HG03066 (cell line): ENCODE measurements at regions not wholly inside any gene's neighbourhood (a gene's known extent, or its start where the extent isn't known, plus 50 kb on each side); places are given as distances from the start of the nearest gene placed in this dataset.
"Not testable (repeated sequence)": the region's sequence is repeated elsewhere in the genome, so short reads cannot be mapped to it uniquely, and the experiment has no call there.

Experiments
- ATAC-seq: cut with Tn5 transposase; IDR thresholded peaks from one replicate; pipeline ENCODE4 v1.9.1; 2021; ENCODE audit warnings: low read depth; ENCODE audit not compliant: unreplicated experiment

DNA sequence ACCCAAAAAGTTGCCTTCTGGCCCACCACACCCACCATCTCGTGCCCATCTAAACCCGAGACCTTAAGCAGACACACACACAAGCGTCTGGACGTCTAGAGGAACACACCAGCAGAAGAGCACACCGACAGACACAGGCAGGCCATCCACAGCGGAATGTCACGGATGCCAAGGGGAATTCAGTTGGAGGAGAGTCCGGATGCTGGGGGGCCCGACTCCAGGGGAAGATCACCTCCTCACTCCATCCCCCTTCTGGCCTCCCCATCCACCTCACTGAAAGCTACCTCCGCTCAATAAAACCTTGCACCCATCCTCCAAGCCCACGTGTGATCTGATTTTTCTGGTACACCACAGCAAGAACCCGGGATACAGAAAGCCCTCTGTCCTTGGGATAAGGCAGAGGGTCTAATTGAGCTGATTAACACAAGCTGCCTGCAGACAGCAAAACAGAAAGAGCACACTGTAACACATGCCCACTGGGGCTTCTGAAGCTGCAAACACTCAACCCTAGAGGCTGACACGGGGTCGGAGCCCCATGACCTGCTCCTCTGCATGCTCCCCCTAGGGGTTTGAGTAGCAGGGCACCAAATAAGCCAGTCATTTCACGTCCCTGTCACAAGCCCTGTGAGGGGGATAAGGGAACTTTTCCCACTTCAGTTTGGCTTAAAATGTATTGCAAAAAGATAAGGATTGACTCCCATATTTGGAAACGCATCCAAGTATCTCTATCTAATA, 339.6 kb upstream of the PCDH10 start:
- no peak for ATAC-seq

- not testable (repeated sequence) for ATAC-seq
These were observed 336.0 kb upstream of the PCDH10 start for GRCh38 chr4:132813061-132813460.

- no peak for ATAC-seq
These were observed 331.0 kb upstream of the PCDH10 start for GRCh38 chr4:132818091-132818490.

DNA sequence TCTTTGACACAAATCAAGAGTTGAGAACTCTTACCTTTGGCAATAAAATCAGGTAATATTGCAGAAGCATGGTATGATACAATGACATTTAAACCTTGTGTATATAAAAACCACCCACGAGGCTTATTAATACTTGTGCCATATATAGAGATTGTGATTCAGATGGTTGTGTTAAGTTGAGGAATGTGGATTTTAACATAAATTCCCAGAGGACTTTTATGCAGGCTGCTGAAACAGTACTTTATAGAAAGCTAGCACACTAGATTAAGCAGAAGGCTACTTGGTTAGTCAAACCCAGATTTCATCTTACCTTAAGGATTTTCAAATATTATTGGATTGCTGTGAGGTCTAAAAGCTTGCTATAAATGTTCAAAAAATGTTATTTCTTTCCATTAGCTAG, 325.7 kb upstream of the PCDH10 start:
- ATAC-seq = no peak

DNA sequence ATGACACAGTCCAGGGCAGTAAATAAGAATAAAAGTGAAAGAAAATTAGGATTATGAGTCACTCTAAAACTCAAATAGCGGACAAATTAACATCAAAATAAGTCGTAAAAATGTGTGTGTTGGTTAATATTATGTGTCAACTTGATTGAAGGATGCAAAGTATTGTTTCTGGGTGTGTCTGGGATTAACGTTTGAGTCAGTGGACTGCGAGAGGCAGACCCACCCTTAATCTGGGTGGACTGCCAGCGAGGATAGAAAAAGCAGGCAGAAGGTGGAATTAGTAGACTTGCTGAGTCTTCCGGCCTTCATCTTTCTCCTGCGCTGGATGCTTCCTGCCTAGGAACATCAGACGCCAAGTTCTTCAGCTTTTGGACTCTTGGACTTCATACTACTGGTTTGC, 324.3 kb upstream of the PCDH10 start:
- no peak for ATAC-seq

DNA sequence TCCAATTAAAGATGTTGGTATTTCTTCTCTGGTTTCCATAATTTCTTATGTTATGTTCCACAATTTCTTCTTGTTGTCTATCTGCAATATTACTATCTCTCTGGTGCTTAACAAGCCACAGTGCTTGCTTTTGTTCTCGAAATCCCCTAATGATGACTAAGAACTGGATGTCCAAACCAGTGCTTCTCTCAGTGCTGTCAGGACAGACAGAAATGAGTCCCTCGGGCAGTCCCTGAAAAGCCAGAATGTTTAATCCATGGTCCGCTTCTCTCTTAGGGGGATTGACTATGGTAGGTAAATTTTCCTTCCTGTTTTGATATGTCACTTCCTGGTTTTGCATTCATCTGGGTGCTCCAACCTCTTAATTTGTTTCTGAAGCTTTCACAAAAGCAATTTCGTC, 321.6 kb upstream of the PCDH10 start:
- ATAC-seq = no peak

DNA sequence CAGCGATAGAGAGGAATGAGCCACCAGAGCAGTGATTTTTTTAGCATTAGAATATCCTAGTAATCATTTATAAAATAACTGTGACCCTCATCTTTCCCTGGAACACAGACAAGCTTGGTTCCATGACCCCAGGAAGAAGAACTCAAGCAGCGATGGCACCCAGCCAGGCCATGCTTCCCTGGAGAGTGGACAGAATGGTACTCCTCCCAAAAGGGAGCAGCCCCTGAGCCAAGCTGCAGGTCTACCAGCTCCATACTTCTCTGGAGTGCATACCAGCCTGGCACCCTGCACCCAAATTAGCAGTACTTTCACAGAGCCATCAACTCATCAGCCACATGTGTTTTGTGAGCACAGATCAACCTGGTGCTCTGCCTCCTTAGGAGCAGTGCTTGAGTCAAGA, 310.9 kb upstream of the PCDH10 start:
- no peak for ATAC-seq

- ATAC-seq = no peak
These were observed 310.0 kb upstream of the PCDH10 start for GRCh38 chr4:132839070-132839469.

DNA sequence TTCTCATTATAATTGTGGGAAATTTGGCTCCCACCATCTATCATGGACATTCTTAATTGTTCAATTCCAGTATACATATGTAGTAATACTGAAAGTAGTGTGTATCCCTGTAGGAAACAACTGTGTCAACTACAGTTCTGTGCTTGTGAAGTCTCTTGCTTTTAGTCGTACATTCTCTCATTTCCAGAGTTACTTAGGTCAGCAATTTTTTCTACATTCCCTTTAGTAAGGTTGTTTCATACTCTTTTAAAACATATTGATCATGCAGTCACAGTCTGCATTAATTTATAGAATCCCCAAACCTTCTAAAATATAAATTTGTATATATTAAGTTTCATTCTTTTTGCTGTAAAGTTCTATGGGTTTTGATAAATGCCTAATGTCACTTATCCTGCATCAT, 289.2 kb upstream of the PCDH10 start:
- ATAC-seq = no peak

DNA sequence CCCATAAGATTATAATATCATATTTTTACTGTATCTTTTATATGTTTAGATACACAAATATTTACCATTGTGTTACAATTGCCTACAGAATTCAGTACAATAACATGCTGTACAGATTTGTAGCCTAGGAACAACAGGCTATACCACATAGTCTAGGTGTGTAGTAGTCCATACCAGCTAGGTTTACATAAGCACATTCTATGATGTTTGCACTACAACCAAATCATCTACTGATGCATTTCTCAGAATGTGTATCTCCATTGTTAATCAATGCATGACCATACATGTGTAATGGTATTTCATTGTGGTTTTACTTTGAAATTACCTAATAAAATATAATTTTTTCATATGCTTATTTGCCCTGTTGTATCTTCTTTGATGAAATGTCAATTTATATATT, 288.1 kb upstream of the PCDH10 start:
- no peak for ATAC-seq

DNA sequence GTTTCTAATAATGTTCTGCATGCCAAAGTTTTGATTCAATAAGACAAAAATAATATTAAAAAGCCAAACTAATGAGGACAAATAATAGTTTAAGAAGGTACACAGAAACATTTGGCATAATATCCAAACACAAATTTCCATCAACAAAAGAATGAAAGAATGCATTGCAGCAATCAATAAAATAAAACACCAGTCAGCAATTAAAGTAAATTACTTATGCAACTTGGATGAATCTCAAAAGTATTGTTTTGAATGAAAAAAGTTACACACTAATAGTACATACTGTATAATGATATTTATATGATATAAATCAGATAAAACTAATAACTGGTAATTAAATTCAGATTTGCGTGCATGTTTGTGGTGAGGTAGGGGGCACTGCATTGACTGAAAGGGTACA, 285.5 kb upstream of the PCDH10 start:
- no peak for ATAC-seq

DNA sequence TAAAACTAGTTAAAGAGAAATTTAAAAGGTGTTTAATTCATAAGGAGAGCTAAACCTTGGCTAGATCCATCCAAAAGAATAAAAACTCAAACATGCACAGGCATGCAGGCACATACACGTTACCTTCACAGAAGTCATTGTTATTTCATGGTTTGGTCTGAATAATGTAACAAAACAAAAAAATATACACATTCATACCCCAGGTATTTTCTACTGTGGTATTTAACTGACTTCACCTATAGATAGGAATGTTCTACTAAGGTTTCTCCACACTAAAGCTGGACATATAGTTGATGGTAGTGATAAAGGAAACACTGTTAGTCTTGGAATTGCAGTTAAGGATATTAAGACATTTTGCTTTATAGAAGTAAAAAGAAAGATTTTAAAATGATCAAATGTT, 283.6 kb upstream of the PCDH10 start:
- ATAC-seq = no peak

DNA sequence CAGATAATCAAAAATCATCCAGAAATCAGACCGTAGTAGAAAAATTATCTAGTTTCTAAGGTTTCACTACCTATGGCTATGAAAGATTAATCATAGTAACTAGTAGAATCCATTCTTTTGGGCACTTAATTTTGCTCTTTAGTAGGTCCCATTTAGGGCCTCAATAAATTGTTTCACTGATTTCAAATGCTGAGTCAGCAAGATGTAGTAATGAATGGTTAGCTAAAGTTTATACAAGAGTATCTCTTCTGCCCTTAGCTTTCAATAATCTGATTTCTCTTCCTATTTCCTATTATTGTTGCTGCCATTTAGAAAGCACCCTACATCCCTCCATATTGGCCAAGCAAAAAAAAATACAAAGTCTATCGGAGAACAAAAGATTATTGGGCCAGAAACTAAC, 283.2 kb upstream of the PCDH10 start:
- ATAC-seq = no peak

DNA sequence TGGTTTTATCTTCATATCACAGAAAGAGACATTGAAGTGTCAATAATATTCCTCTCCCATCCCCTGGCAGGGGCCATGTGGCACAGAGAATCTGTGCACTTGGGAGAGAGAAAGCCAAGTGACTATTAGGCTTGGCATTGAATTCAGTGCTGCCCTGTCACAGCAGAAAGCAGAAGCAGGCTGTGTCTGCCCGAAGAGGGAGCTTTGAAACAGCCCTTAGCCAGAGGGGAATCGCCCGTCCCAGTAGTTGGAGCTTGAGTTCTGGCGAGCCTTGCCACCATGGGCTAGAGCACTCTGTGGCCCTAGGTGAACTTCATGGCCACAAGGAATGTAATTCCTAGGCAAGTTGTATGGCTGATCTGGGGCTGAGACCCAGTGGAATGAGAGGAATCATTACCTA, 282.5 kb upstream of the PCDH10 start:
- no peak for ATAC-seq

DNA sequence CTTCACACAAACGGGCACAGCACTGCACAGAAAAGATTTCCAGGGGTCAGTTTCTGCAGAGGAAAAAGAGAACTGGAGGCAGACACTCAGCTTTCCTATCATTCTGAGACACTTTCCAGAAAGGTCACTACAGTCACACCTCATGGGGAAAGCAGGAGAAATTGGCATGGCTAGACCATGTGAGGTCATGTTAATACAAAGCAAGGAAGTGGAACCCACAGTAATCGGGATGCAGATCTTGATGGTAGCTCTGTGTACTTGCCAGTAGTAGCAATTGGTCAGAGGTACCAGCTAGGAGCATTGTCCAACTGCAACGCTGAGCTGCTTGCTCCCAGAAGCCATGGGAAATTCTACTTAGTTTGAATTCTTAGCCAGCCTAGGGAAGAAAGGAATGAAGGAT, 255.3 kb upstream of the PCDH10 start:
- no peak for ATAC-seq

GRCh38 chr4:132901224-132901623, 247.9 kb upstream of the PCDH10 start:
- ATAC-seq = no peak

- ATAC-seq = no peak
These were observed 238.8 kb upstream of the PCDH10 start for GRCh38 chr4:132910229-132910748.

DNA sequence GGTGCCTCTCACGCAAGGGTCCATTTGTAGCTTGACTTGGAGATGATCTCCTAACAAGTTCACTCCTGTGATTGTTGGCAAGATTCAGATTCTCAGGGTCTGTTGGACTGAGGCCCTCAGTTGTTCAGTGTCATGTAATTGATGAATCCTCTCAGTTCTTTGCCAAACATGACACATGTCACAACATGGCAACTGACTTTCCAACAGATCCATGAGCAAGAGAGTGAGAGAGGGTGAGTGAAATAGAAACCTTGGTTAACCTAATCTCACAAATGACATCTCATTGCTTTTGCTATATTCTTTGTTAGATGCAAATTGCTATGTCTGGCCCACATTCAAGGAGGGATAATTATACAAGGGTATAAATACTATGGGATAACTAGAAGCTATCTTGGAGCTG, 231.0 kb upstream of the PCDH10 start:
- no peak for ATAC-seq

DNA sequence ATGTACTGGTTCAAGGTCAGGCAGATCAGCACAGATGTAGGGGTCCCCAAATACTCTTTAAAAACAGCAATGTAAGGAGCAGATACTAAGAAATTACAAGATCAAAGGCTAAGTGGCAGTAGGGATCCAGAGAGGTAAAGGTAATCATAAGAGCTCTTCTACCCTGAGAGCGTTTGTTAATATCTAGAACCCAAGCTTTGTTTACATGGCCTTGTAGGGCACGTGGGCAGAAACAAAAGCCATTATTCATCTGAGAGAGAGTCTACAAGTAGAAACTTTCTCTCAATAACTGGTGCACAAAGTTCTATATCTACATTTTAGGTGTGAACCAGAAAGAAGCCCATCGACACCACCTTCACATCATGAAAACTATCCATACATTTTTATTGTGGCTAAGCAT, 225.6 kb upstream of the PCDH10 start:
- ATAC-seq = no peak

DNA sequence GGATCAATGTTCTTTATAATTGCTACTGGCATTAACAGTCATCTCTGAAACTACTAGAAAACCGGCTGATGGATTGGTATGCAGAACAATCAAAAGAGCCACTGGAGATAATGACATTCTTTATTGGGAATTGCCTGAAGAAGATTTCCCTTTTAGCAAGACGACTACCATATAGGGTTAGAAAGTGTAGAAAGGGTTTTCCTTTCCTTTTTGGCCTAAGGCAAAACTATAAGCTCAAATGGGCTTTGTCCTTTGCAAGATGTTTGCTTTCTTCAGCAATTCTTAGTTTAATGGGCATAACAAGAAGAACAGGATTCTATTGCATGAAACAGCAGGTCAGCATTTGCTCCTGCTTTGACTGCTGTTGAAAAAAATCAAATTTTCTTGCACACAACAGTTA, 214.2 kb upstream of the PCDH10 start:
- no peak for ATAC-seq

DNA sequence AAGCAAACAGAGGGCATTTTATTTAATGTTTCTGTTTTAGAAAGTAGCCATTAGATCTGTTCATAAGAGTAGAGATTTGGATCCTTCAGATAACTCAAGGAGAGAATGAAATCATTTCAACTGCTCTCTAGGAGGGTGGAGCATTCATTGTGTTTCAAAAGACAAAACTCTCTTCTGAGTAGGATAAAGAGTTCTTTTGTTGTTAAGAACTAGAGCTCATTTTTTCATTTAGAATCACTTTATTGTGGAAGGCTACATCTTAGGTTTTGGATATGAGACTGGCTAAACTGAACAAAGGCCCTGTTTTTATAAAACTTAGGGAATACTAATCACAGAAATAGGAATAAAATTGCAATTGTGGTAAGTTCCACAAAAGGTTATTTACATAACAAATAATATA, 193.9 kb upstream of the PCDH10 start:
- ATAC-seq = no peak

DNA sequence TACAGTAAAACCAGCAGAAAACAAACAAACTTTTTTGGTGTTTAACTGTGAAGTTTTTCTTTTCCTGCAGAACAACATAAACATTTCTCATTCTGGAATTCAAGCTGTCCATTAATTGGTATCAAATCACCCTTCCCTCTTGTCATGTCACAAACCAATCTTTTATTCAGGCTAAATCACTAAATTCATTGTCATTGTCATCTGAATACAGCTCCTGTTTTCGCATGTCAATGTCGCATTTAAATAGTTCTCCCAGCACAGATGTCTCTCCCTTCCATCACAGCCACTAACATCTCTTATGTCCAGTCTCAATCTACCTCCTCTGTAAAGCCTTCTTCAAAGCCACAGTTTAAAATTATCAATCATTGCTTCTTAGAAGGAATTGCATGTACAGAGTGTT, 192.1 kb upstream of the PCDH10 start:
- ATAC-seq = no peak
